H1 (cell line): ENCODE measurements at regions not wholly inside any gene's neighbourhood (a gene's known extent, or its start where the extent isn't known, plus 50 kb on each side); places are given as distances from the start of the nearest gene placed in this dataset.
"Not testable (repeated sequence)": the region's sequence is repeated elsewhere in the genome, so short reads cannot be mapped to it uniquely, and the experiment has no call there.

Experiments
- CTCF ChIA-PET: fragments of 300-600 bp; sonication (Branson Sonifier 250); formaldehyde crosslinking; loops from one replicate; lab custom pipeline; 2021; ENCODE audit not compliant: partially characterized antibody; lab: Charles Lee
- POLR2A ChIA-PET: fragments of 300-600 bp; sonication (Branson Sonifier 250); formaldehyde crosslinking; loops from one replicate; lab custom pipeline; 2021; ENCODE audit warnings: inconsistent platforms; ENCODE audit not compliant: partially characterized antibody; lab: Charles Lee
- DNase-seq, 2 experiments: peaks; one replicate each; pipeline versions ENCODE4 v3.0.0 to v3.0.0-alpha.2; 2010 to 2022; ENCODE audit warnings: low spot score in 2 of 2, low read depth in 1 of 2, mixed read lengths in 1 of 2
- FAIRE-seq: peaks from 2 replicates; lab custom pipeline; 2011; peaks lifted over from hg19 to GRCh38; lab: Jason Lieb, UNC
- H2AFZ ChIP-seq: 2 replicates; pipeline ENCODE4 v1.8.1; 2012; ENCODE audit warnings: low read length, inconsistent platforms
- H2AK5ac ChIP-seq: 2 replicates; pipeline ENCODE4 v1.6.1; 2013; ENCODE audit warnings: low read depth, low read length
- H2BK120ac ChIP-seq: replicated peaks from 2 replicates; pipeline ENCODE3; 2013; ENCODE audit warnings: low read depth, low read length, inconsistent platforms
- H2BK12ac ChIP-seq: 2 replicates; pipeline ENCODE4 v1.6.1; 2013; ENCODE audit warnings: low read depth, low read length
- H2BK15ac ChIP-seq: 2 replicates; pipeline ENCODE4 v1.6.1; 2013; ENCODE audit warnings: low read length
- H2BK20ac ChIP-seq: 2 replicates; pipeline ENCODE4 v1.6.1; 2013; ENCODE audit warnings: low read length
- H2BK5ac ChIP-seq: 2 replicates; pipeline ENCODE4 v1.6.1; 2013; ENCODE audit warnings: low read depth, low read length
- H3K14ac ChIP-seq: 2 replicates; pipeline ENCODE4 v1.6.1; 2013; ENCODE audit warnings: inconsistent platforms; ENCODE audit not compliant: insufficient read length
- H3K18ac ChIP-seq: 2 replicates; pipeline ENCODE4 v1.6.1; 2013; ENCODE audit warnings: low read length; ENCODE audit errors: extremely low read depth
- H3K23ac ChIP-seq: 2 replicates; pipeline ENCODE4 v1.6.1; 2013; ENCODE audit warnings: inconsistent platforms; ENCODE audit not compliant: insufficient read length
- H3K23me2 ChIP-seq: 2 replicates; pipeline ENCODE4 v1.6.1; 2013; ENCODE audit warnings: low read depth, low read length
- H3K27ac ChIP-seq: 2 replicates; pipeline ENCODE4 v1.6.1; 2011; ENCODE audit warnings: low read depth, low read length, inconsistent platforms
- H3K27me3 ChIP-seq, 4 experiments: replicated peaks in 1 of 4; 1 replicate in 1 of 4; 2 replicates in 3 of 4; pipeline versions ENCODE4 v1.6.1 to v1.8.1; 2011 to 2013; ENCODE audit warnings: low read length in 3 of 4, mild to moderate bottlenecking in 3 of 4, inconsistent platforms in 2 of 4, mixed read lengths in 2 of 4, moderate library complexity in 1 of 4; ENCODE audit not compliant: control insufficient read depth in 3 of 4, insufficient read depth in 3 of 4; ENCODE audit errors: extremely low read depth in 1 of 4
- H3K36me3 ChIP-seq, 4 experiments: 2 replicates each; pipeline versions ENCODE4 v1.6.1 to v1.8.1; 2011 to 2013; ENCODE audit warnings: mild to moderate bottlenecking in 4 of 4, low read length in 3 of 4, moderate library complexity in 2 of 4, control low read depth in 1 of 4, inconsistent platforms in 1 of 4; ENCODE audit not compliant: insufficient read depth in 4 of 4, control insufficient read depth in 2 of 4
- H3K4ac ChIP-seq: replicated peaks from 2 replicates; pipeline ENCODE3; 2013; ENCODE audit warnings: low read length, low read depth, mixed read lengths, inconsistent platforms; ENCODE audit not compliant: insufficient read length
- H3K4me1 ChIP-seq, 4 experiments: replicated peaks in 1 of 4; 1 replicate in 1 of 4; 2 replicates in 3 of 4; pipeline versions ENCODE4 v1.6.1 to v1.8.1; 2011 to 2013; ENCODE audit warnings: low read length in 3 of 4, inconsistent platforms in 2 of 4, mixed read lengths in 1 of 4; ENCODE audit not compliant: insufficient read depth in 4 of 4, control insufficient read depth in 3 of 4
- H3K4me2 ChIP-seq, 2 experiments: 2 replicates each; pipeline versions ENCODE4 v1.6.1 to v1.8.1; 2011 to 2013; ENCODE audit warnings: low read depth in 2 of 2, low read length in 2 of 2, control low read depth in 1 of 2, inconsistent platforms in 1 of 2, mild to moderate bottlenecking in 1 of 2; ENCODE audit not compliant: insufficient read depth in 1 of 2
- H3K4me3 ChIP-seq, 4 experiments: fragments of 200-600, 300-600 bp in 1 of 4; sonication (generic), shearing (Covaris generic), sonication (Bioruptor Twin) in 1 of 4; 2 replicates each; pipeline versions ENCODE4 v1.5.1 to v1.8.1; 2011 to 2016; ENCODE audit warnings: low read length in 4 of 4, low read depth in 3 of 4, control low read depth in 2 of 4, inconsistent platforms in 2 of 4, mild to moderate bottlenecking in 2 of 4, mixed read lengths in 1 of 4, moderate library complexity in 1 of 4; ENCODE audit not compliant: insufficient read depth in 2 of 4; ENCODE audit errors: extremely low read depth in 1 of 4
- H3K56ac ChIP-seq: replicated peaks from 2 replicates; pipeline ENCODE3; 2013; ENCODE audit warnings: low read depth, mild to moderate bottlenecking, mixed read lengths, low read length, inconsistent platforms; ENCODE audit not compliant: insufficient read length
- H3K79me1 ChIP-seq: 2 replicates; pipeline ENCODE4 v1.6.1; 2013; ENCODE audit warnings: low read depth, low read length, control low read depth
- H3K79me2 ChIP-seq, 2 experiments: 2 replicates each; pipeline versions ENCODE4 v1.6.1 to v1.8.1; 2012 to 2013; ENCODE audit warnings: low read length in 2 of 2, mild to moderate bottlenecking in 2 of 2, inconsistent platforms in 1 of 2; ENCODE audit not compliant: insufficient read depth in 2 of 2, control insufficient read depth in 1 of 2
- H3K9ac ChIP-seq, 4 experiments: replicated peaks in 1 of 4; 1 replicate in 1 of 4; 2 replicates in 3 of 4; pipeline versions ENCODE4 v1.6.1 to v1.8.1; 2011 to 2013; ENCODE audit warnings: low read depth in 3 of 4, low read length in 3 of 4, control low read depth in 2 of 4, mild to moderate bottlenecking in 2 of 4, moderate library complexity in 2 of 4, inconsistent platforms in 1 of 4; ENCODE audit errors: extremely low read depth in 1 of 4
- H3K9me3 ChIP-seq, 2 experiments: 2 replicates each; pipeline versions ENCODE4 v1.6.1 to v1.8.1; 2012 to 2013; ENCODE audit warnings: mild to moderate bottlenecking in 2 of 2, moderate library complexity in 2 of 2, control low read depth in 1 of 2, inconsistent platforms in 1 of 2, low read depth in 1 of 2, low read length in 1 of 2, mixed read lengths in 1 of 2; ENCODE audit not compliant: insufficient read depth in 2 of 2
- H4K20me1 ChIP-seq, 2 experiments: replicated peaks in 1 of 2; 2 replicates each; pipeline versions ENCODE3 to v1.8.1; 2011 to 2013; ENCODE audit warnings: inconsistent platforms in 2 of 2, low read length in 2 of 2, mild to moderate bottlenecking in 1 of 2; ENCODE audit not compliant: insufficient read depth in 2 of 2, control insufficient read depth in 1 of 2
- H4K5ac ChIP-seq: 2 replicates; pipeline ENCODE4 v1.6.1; 2013; ENCODE audit warnings: low read length, low read depth, mixed read lengths, inconsistent platforms; ENCODE audit not compliant: insufficient read length
- H4K8ac ChIP-seq: 2 replicates; pipeline ENCODE4 v1.8.0; 2013; ENCODE audit warnings: mild to moderate bottlenecking, moderate library complexity, low read length, inconsistent platforms; ENCODE audit not compliant: insufficient read depth; ENCODE audit errors: extremely low read depth
- H4K91ac ChIP-seq: replicated peaks from 2 replicates; pipeline ENCODE3; 2013; ENCODE audit warnings: low read length, mixed read lengths, inconsistent platforms; ENCODE audit not compliant: insufficient read length
- WGBS, 2 experiments: shearing (Covaris generic) in 1 of 2; methylation state at CpG; one replicate each; pipeline versions ENCODE4 v1.1.6 to v1.1.7; 2013 to 2015; ENCODE audit warnings: low lambda C conversion rate in 2 of 2, mixed read lengths in 2 of 2, inconsistent platforms in 1 of 2, low coverage in 1 of 2, missing lambda C conversion rate in 1 of 2; ENCODE audit not compliant: insufficient replicate concordance in 2 of 2, insufficient coverage in 1 of 2, insufficient read length in 1 of 2; ENCODE audit errors: extremely low coverage in 1 of 2, missing lambda C conversion rate in 1 of 2; 5-methylcytosine and 5-hydroxymethylcytosine counted together

DNA sequence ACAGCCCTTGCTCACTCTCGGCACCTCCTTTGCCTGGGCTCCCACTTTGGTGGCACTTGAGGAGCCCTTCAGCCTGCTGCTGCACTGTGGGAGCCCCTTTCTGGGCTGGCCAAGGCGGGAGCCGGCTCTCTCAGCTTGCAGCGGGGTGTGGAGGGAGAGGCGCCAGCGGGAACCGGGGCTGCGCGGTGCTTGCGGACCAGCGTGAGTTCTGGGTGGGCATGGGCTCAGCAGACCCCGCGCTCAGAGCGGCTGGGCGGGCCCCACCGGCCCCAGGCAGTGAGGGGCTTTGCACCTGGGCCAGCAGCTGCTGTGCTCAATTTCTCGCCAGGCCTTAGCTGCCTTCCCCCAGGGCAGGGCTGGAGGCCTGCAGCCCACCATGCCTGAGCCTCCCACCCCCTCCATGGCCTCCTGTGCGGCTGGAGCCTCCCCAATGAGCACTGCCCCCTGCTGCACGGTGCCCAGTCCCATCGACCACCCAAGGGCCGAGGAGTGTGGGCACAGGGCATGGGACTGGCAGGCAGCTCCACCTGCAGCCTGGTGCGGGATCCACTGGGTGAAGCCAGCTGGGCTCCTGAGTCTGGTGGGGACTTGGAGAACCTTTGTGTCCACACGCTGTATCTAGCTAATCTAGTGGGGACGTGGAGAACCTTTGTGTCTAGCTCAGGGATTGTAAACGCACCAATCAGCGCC, 586.7 kb upstream of the BCHE start:
- H3K79me2 ChIP-seq, H2BK12ac ChIP-seq, H2BK15ac ChIP-seq, H2BK120ac ChIP-seq, H3K36me3 ChIP-seq, H3K4me1 ChIP-seq, H4K5ac ChIP-seq, POLR2A ChIA-PET, H3K14ac ChIP-seq, H3K4ac ChIP-seq, FAIRE-seq, H4K8ac ChIP-seq, H3K23ac ChIP-seq, H3K9ac ChIP-seq, H3K4me3 ChIP-seq, H2BK5ac ChIP-seq, H3K27ac ChIP-seq, H4K20me1 ChIP-seq, H3K79me1 ChIP-seq, H3K23me2 ChIP-seq, H3K27me3 ChIP-seq, H3K9me3 ChIP-seq, H2AFZ ChIP-seq, H4K91ac ChIP-seq, H3K4me2 ChIP-seq, H3K18ac ChIP-seq, H2AK5ac ChIP-seq, DNase-seq, H2BK20ac ChIP-seq, H3K56ac ChIP-seq: not testable (repeated sequence)
- 93% methylated on average over 19 of the region's 26 CpGs; no CpG with 5 or more reads in 1 of the 2 experiments for WGBS, 2 experiments
- CTCF ChIA-PET: interaction anchor here (0.6 to 0.9 kb wide), 3 partner anchors 11 to 76 kb away, joined by 3 to 4 read pairs (median 3); no protein-coding TSS in a partner anchor
